T-cell (primary cell): ENCODE measurements at regions not wholly inside any gene's neighbourhood (a gene's known extent, or its start where the extent isn't known, plus 50 kb on each side); places are given as distances from the start of the nearest gene placed in this dataset.

Experiments used
- ATAC-seq, 4 experiments: fragments of 200-7000 bp in 3 of 4; fragments of 150-1000 bp in 1 of 4; cut with Tn5 transposase; replicated peaks in 1 of 4; 1 replicate in 3 of 4; 2 replicates in 1 of 4; pipeline ENCODE4 v1.10.0; 2021; ENCODE audit warnings: moderate library complexity in 3 of 4, mild to moderate bottlenecking in 2 of 4, moderate number of reproducible peaks in 1 of 4
- CTCF ChIA-PET, 2 donors: fragments of 300-600 bp; sonication (Branson Sonifier 250); formaldehyde crosslinking; loops; one replicate each; lab custom pipeline; 2022; ENCODE audit warnings: antibody characterized with exemption in 2 of 2; lab: Charles Lee
- POLR2A ChIA-PET, 2 donors: fragments of 300-600 bp; sonication (Branson Sonifier 250); formaldehyde crosslinking; loops; one replicate each; lab custom pipeline; 2022; ENCODE audit warnings: antibody characterized with exemption in 2 of 2; lab: Charles Lee
- DNase-seq, 35 experiments: peaks; one replicate each; pipeline versions ENCODE4 v3.0.0 to v3.0.0-alpha.2; 2013 to 2023
- H3K27ac ChIP-seq: one replicate; pipeline ENCODE4 v1.5.1; 2013; ENCODE audit warnings: low read length
- H3K27me3 ChIP-seq, 2 experiments: replicated peaks in 1 of 2; 1 replicate in 1 of 2; 2 replicates in 1 of 2; pipeline versions ENCODE4 v1.6.1 to v1.7.0; 2013; ENCODE audit warnings: low read length in 1 of 2, mixed read lengths in 1 of 2; ENCODE audit not compliant: control insufficient read depth in 2 of 2, insufficient read depth in 2 of 2; ENCODE audit errors: extremely low read depth in 1 of 2
- H3K36me3 ChIP-seq, 2 donors: 1 replicate in 1 of 2; 2 replicates in 1 of 2; pipeline versions ENCODE4 v1.6.1 to v1.7.0; 2013; ENCODE audit warnings: low read length in 1 of 2; ENCODE audit not compliant: control insufficient read depth in 2 of 2, insufficient read depth in 1 of 2; ENCODE audit errors: extremely low read depth in 1 of 2
- H3K4me1 ChIP-seq, 2 experiments: 1 replicate in 1 of 2; 2 replicates in 1 of 2; pipeline versions ENCODE4 v1.6.1 to v1.7.0; 2013; ENCODE audit warnings: low read length in 2 of 2, mixed read lengths in 1 of 2; ENCODE audit not compliant: insufficient read depth in 2 of 2, control insufficient read depth in 1 of 2; ENCODE audit errors: extremely low read depth in 1 of 2
- H3K4me3 ChIP-seq, 2 donors: 1 replicate in 1 of 2; 2 replicates in 1 of 2; pipeline versions ENCODE4 v1.5.1 to v1.7.0; 2013; ENCODE audit warnings: mild to moderate bottlenecking in 2 of 2, low read length in 1 of 2, moderate library complexity in 1 of 2; ENCODE audit not compliant: control insufficient read depth in 1 of 2; ENCODE audit errors: extremely low read depth in 1 of 2
- H3K9me3 ChIP-seq: 2 replicates; pipeline ENCODE4 v1.7.0; 2013
- H3K27ac Mint-ChIP-seq, 2 donors: one replicate each; pipeline ENCODE4 v1.8.0; 2020 to 2021; ENCODE audit warnings: mild to moderate bottlenecking in 2 of 2, mixed read lengths in 2 of 2
- H3K27me3 Mint-ChIP-seq, 2 donors: one replicate each; pipeline ENCODE4 v1.8.0; 2021 to 2022; ENCODE audit warnings: mixed read lengths in 2 of 2
- H3K36me3 Mint-ChIP-seq: one replicate; pipeline ENCODE4 v1.8.0; 2021; ENCODE audit warnings: mixed read lengths
- H3K4me1 Mint-ChIP-seq, 3 donors: one replicate each; pipeline ENCODE4 v1.8.0; 2020 to 2022; ENCODE audit warnings: mixed read lengths in 3 of 3, mild to moderate bottlenecking in 1 of 3
- H3K4me3 Mint-ChIP-seq, 3 donors: one replicate each; pipeline ENCODE4 v1.8.0; 2020 to 2022; ENCODE audit warnings: mild to moderate bottlenecking in 3 of 3, mixed read lengths in 3 of 3, moderate library complexity in 3 of 3
- H3K9me3 Mint-ChIP-seq, 3 donors: one replicate each; pipeline ENCODE4 v1.8.0; 2020 to 2022; ENCODE audit warnings: mixed read lengths in 3 of 3
- WGBS: methylation state at CpG from one replicate; pipeline ENCODE4 v1.1.5; 2013; ENCODE audit warnings: missing lambda C conversion rate; ENCODE audit not compliant: insufficient coverage; 5-methylcytosine and 5-hydroxymethylcytosine counted together

GRCh38 chr1:113216664-113217063 lies 143.7 kb downstream of the LRIG2 start:
- no peaks in the 10 kb centered on the region for H3K36me3 ChIP-seq
- H3K27me3 ChIP-seq = peaks cover 0 to 5% of the 10 kb centered on the region in 2 experiments
- Mint-ChIP-seq H3K9me3 (peaks cover 5 to 17% (median 6%) of the 10 kb centered on the region in 3 donors), H3K4me3 (no peak overlapping the region), H3K27me3 (peaks cover under 1 to 6% of the 10 kb centered on the region in 2 donors), H3K4me1 (no peaks in the 10 kb centered on the region), H3K27ac (no peak overlapping the region), H3K36me3 (no peaks in the 10 kb centered on the region)
- ChIA-PET CTCF (no interaction called here), POLR2A (no interaction called here)
- DNase-seq = no peak
- H3K4me1 ChIP-seq = no peaks in the 10 kb centered on the region
- no peak for ATAC-seq
- no peak overlapping the region for H3K4me3 ChIP-seq
- no peak overlapping the region for H3K27ac ChIP-seq
- 86% methylated on average over 3 of the region's 3 CpGs for WGBS
- H3K9me3 ChIP-seq = no peaks in the 10 kb centered on the region

GRCh38 chr1:113217447-113218208 lies 144.6 kb downstream of the LRIG2 start:
- no peaks in the 10 kb centered on the region for H3K36me3 ChIP-seq
- ATAC-seq = no peak
- POLR2A ChIA-PET = no interaction called here
- H3K9me3 ChIP-seq = no peaks in the 10 kb centered on the region
- no peak overlapping the region for H3K4me3 ChIP-seq
- no peak overlapping the region for H3K4me3 Mint-ChIP-seq
- H3K27me3 Mint-ChIP-seq = peaks cover 0 to 2% of the 10 kb centered on the region in 2 donors
- peaks cover 0 to 8% of the 10 kb centered on the region in 2 experiments for H3K27me3 ChIP-seq
- H3K27ac ChIP-seq = no peak overlapping the region
- 88% methylated on average over 3 of the region's 7 CpGs for WGBS
- CTCF ChIA-PET = interaction anchor here in 1 of 2 donors (0.6 kb wide), 1 partner anchor 874 kb away, joined by 3 read pairs; no protein-coding TSS in a partner anchor
- no peaks in the 10 kb centered on the region for H3K4me1 ChIP-seq
- no peak for DNase-seq
- H3K4me1 Mint-ChIP-seq = no peaks in the 10 kb centered on the region
- H3K36me3 Mint-ChIP-seq = no peaks in the 10 kb centered on the region
- H3K27ac Mint-ChIP-seq = no peak overlapping the region
- H3K9me3 Mint-ChIP-seq = peaks cover 5 to 17% (median 6%) of the 10 kb centered on the region in 3 donors

GRCh38 chr1:113219377-113219776 lies 146.4 kb downstream of the LRIG2 start:
- Histone ChIP-seq H3K9me3 (no peaks in the 10 kb centered on the region), H3K27ac (no peak overlapping the region), H3K4me3 (no peak overlapping the region), H3K4me1 (no peaks in the 10 kb centered on the region), H3K27me3 (peaks cover 0 to 9% of the 10 kb centered on the region in 2 experiments), H3K36me3 (no peaks in the 10 kb centered on the region)
- 67% methylated on average over 1 of the region's 2 CpGs for WGBS
- Mint-ChIP-seq H3K9me3 (peaks cover 5 to 12% (median 6%) of the 10 kb centered on the region in 3 donors), H3K27me3 (peaks cover 0 to 6% of the 10 kb centered on the region in 2 donors), H3K27ac (no peak overlapping the region), H3K4me1 (no peaks in the 10 kb centered on the region), H3K36me3 (no peaks in the 10 kb centered on the region), H3K4me3 (no peak overlapping the region)
- ATAC-seq (no peak), DNase-seq (no peak)
- ChIA-PET CTCF (interaction anchor here (0.6 to 0.7 kb wide), 3 partner anchors 21 to 602 kb away, joined by 4 to 5 read pairs (median 5); no protein-coding TSS in a partner anchor), POLR2A (no interaction called here)

GRCh38 chr1:113219828-113220227 lies 146.8 kb downstream of the LRIG2 start:
- Histone ChIP-seq H3K36me3 (no peaks in the 10 kb centered on the region), H3K4me3 (no peak overlapping the region), H3K9me3 (no peaks in the 10 kb centered on the region), H3K27me3 (peaks cover 0 to 9% of the 10 kb centered on the region in 2 experiments), H3K4me1 (no peaks in the 10 kb centered on the region), H3K27ac (no peak overlapping the region)
- ATAC-seq (no peak), DNase-seq (no peak)
- H3K36me3 Mint-ChIP-seq = no peaks in the 10 kb centered on the region
- peaks cover 5 to 11% (median 6%) of the 10 kb centered on the region in 3 donors for H3K9me3 Mint-ChIP-seq
- CTCF ChIA-PET = interaction anchor here (0.6 to 0.7 kb wide), 3 partner anchors 22 to 602 kb away, joined by 4 to 5 read pairs (median 5); no protein-coding TSS in a partner anchor
- peaks cover 0 to 7% of the 10 kb centered on the region in 2 donors for H3K27me3 Mint-ChIP-seq
- H3K4me3 Mint-ChIP-seq = no peak overlapping the region
- POLR2A ChIA-PET = no interaction called here
- no peaks in the 10 kb centered on the region for H3K4me1 Mint-ChIP-seq
- H3K27ac Mint-ChIP-seq = no peak overlapping the region
- WGBS = 82% methylated on average over 5 of the region's 5 CpGs

DNA sequence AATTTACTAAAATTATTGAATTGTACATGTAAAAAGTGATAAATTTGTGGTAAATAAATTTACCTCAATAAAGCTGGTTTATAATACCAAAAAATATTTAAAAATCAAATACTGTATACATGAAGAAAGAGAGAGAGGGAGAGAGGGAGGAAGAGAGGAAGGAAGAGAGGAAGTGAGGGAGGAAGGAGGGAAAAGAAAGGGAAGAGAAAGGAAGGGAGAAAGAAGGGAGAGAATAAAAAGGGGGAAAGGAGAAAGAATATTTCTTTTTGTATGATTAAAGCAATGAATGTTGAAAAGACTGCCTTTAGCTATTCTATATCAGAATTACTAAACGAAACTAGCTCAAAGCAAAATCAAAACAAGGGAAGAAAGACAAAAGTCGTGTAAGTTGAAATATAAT lies 150.0 kb downstream of the LRIG2 start:
- Mint-ChIP-seq H3K4me3 (no peak overlapping the region), H3K27ac (no peak overlapping the region), H3K27me3 (peaks cover 9 to 15% of the 10 kb centered on the region in 2 donors), H3K36me3 (no peaks in the 10 kb centered on the region), H3K9me3 (no peaks in the 10 kb centered on the region), H3K4me1 (no peaks in the 10 kb centered on the region)
- H3K27me3 ChIP-seq = peaks cover 0 to 10% of the 10 kb centered on the region in 2 experiments
- H3K27ac ChIP-seq = no peak overlapping the region
- ChIA-PET CTCF (interaction anchor here in 1 of 2 donors (0.5 kb wide), 1 partner anchor 16 kb away, joined by 3 read pairs; no protein-coding TSS in a partner anchor), POLR2A (no interaction called here)
- no peak for ATAC-seq
- no CpG with 5 or more reads among the region's 2 CpGs for WGBS
- no peak overlapping the region for H3K4me3 ChIP-seq
- DNase-seq = no peak
- no peaks in the 10 kb centered on the region for H3K36me3 ChIP-seq
- no peaks in the 10 kb centered on the region for H3K4me1 ChIP-seq
- H3K9me3 ChIP-seq = no peaks in the 10 kb centered on the region

DNA sequence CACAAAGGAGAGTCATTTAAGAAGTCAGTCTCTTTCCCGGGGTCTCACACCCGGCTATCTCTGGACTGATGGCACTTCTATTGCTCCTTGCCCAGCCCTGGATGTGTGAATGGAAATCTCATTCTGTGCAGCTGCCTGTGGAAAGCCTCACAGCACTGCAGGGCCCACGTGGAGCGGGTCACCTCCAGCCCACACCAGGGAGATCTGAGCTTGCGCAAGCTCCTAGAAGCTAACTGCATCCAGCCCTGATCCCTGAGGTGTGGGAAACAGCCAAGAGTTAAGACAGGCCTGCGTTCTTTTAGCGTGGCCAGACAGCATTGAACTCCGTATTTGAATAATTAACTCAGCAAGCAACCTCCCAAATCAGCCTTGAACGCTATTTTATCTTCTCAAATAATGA lies 150.5 kb downstream of the LRIG2 start:
- no peak overlapping the region for H3K4me3 Mint-ChIP-seq
- no peak overlapping the region for H3K27ac Mint-ChIP-seq
- H3K4me1 ChIP-seq = no peaks in the 10 kb centered on the region
- H3K9me3 Mint-ChIP-seq = no peaks in the 10 kb centered on the region
- no peak for DNase-seq
- POLR2A ChIA-PET = interaction anchor here in 1 of 2 donors (0.7 kb wide), 1 partner anchor 12 kb away, joined by 6 read pairs; no protein-coding TSS in a partner anchor
- H3K27me3 ChIP-seq = peaks cover 0 to 10% of the 10 kb centered on the region in 2 experiments
- H3K4me1 Mint-ChIP-seq = no peaks in the 10 kb centered on the region
- no peaks in the 10 kb centered on the region for H3K36me3 Mint-ChIP-seq
- H3K27ac ChIP-seq = no peak overlapping the region
- no peaks in the 10 kb centered on the region for H3K36me3 ChIP-seq
- no peak for ATAC-seq
- 81% methylated on average over 5 of the region's 9 CpGs for WGBS
- H3K4me3 ChIP-seq = no peak overlapping the region
- no peaks in the 10 kb centered on the region for H3K9me3 ChIP-seq
- H3K27me3 Mint-ChIP-seq = peaks cover 9 to 15% of the 10 kb centered on the region in 2 donors
- CTCF ChIA-PET = no interaction called here
